ENCODE measurements at regions not wholly inside any gene's neighbourhood (a gene's known extent, or its start where the extent isn't known, plus 50 kb on each side); places are given as distances from the start of the nearest gene placed in this dataset.
"Not testable (repeated sequence)": the region's sequence is repeated elsewhere in the genome, so short reads cannot be mapped to it uniquely, and the experiment has no call there.

DNA sequence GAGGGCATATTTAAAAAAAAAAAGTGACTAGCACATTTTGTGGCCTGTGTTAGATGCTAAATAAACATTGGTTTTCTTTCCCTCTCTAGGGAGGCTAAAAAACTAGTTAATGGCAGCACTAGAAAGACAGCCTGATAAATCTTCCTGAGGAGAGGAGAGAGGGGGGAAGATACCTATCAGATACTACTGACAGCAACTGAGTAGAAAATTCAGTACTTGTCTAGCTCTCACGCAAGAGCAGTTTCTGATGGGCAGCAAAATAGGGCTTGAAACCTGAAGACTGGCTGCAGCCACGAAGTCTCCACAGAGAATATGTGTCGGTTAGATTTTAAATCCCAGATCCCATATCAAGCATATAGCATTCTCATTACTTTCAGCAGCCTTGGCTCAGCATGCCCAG lies 388.2 kb downstream of the KCNA4 start:
- intact Hi-C loops (cut with micrococcal nuclease) = no loop called here

DNA sequence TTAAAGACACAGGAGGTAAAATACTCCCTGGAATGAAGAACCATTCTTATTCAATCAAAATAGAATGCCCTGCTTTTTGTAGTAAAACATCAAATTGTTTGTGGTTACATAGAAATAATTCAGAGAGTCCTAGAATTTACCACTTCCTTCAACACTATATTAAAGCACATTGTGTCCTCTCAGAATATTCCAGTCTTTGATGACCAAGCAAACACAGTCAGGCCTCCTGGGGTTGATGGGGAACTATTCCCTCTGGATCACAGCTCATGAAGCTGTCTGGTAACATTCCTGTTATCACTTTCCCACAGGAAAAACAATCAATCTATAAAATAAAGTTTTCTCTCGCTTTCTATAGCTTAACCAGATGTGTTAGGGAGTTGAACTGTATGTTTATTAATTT lies 389.3 kb downstream of the KCNA4 start:
- intact Hi-C loops (cut with micrococcal nuclease) = no loop called here

DNA sequence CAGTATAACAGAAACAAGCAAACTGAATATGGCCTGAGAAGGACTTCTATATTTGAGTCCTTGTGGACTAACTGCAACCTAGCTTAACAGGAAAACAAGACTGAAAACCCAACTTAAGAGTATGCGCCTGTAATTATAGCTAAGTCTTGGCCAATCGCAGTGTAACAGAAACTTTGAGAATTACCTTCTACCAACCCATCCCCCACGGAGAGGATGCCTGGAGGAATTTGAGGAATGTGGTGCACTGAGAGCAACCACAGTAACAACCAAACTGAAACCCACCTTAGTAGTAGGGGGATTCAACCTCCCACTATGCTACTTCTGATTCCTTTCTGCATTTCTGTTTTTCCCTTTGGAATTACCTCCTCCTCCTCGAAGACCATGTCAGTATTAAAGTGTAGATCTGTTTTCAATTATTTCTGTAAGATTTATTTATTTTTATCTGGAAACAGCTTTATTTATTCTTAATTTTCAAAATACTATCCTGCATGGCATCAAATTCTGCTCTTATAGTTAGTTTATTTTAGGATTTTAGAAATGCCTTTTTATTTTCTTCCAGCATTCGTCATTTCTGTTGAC lies 393.6 kb downstream of the KCNA4 start:
- intact Hi-C loops (cut with micrococcal nuclease) = no loop called here

DNA sequence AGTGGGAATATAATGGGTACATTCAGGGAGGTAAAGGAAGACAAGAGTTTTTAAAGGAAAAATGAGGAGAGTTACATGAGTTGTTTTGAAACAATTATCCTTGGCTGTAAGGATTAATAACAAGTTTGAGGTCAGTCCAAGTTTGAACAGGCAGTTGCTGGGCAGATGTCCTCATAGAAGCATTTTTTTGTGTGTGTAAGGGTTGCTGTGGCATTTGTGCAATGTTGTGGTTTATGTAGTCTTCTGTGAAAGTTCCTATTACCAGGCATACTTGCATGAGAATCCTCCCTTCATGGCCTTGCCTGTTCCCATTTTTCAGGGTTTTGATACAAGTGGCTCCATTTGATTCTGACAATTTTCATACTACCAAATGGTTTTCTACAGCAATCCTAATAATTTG lies 400.2 kb downstream of the KCNA4 start:
- intact Hi-C loops (cut with micrococcal nuclease) = no loop called here

DNA sequence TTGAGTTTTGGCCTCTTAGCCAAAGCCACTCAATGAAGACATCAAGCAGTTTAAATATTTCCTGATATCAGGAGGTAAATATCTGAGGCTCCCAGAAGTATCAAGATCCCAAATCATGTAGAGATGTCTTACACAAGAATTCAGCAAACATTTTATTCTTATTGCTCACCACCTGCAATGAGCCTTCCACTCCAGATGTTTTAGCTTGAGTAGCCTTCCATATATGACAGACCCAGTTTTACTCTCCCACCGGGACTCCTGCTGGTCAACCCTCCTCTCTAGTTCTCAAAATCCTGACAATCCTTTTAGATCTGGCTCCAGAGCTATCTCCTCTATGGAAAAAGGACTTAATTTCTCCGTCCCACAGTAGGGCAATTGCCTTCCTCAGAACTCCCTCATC lies 404.4 kb downstream of the KCNA4 start:
- intact Hi-C loops (cut with micrococcal nuclease) = no loop called here

DNA sequence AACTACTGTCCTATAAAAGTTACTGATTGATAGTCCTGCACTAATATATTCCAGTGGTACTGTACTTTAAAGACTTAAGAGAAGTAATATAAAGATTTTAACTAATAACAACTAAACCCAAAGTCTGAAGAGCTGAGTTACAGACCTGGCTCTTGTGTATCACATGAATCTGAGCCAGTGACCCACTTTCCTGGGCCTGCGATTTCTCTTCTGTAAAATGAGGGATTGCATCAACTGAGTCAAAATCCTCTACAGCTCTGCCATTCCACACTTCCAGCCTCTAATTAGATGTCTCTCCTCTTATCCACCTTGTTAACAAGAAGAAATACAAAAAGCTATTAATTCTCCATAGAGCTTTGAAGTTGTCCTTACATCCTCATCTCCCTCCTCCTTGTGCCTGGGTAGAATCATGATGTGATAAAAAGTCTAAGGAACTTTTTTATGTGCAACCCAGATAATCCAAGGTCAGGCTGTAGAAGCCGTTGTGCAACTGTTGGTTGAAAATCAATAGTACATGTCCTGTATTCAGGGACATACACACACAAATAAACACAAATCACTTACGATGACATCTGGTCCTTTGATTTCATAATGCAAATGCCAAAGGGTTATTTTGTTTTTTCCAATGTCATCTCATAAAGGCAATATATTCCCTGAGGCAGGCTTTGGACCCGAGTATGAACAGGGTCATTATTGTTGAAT lies 410.3 kb downstream of the KCNA4 start:
- intact Hi-C loops (cut with micrococcal nuclease) = no loop called here

DNA sequence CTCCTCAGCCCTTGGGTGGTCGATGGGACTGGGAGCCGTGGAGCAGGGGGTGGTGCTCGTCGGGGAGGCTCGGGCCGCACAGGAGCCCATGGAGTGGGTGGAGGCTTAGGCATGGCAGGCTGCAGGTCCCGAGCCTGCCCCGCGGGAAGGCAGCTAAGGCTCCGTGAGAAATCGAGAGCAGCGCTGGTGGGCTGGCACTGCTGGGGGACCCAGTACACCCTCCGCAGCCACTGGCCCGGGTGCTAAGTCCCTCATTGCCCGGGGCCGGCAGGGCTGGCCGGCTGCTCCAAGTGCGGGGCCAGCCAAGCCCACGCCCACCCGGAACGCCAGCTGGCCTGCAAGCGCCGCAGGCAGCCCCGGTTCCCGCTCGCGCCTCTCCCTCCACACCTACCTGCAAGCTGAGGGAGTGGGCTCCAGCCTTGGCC lies 416.7 kb downstream of the KCNA4 start:
- intact Hi-C loops (cut with micrococcal nuclease) = not testable (repeated sequence)

DNA sequence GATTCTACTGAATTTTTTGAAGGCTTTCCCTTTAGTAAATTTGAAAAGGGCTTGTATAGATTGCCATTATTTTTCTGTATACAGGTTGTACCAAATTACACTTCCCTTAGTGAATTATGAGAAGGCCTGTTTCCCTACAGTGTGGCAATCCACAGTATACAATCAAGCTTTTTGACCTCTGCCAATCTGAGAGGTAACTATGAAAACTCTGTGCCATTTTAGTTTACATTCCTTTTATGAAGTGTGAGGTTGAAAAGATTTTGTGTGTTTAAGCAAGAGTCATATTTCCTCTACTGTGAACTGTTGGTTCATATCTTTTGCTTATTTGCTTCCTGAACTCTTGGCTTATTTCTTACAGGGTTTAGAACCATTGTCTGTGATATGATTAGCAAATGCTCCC lies 432.5 kb downstream of the KCNA4 start:
- intact Hi-C loops (cut with micrococcal nuclease) = no loop called here

DNA sequence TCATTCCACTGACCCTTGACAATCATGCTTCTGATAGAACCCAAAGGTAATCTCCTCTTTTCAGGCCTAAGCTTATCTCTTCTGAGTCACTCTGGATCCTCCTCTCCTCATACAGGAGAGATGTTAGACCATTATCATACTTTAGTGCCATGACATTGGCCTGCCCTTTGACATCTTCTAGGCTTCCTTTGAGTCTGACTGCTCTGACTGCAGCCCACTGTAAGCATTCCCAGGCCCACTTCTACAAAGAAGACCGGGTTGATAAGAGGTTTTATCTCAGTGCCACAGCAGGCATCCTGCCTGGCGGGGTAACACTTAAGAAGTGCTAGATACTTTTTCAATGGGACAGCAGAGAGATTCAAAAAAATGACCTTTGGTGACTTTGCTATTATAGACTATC lies 438.0 kb downstream of the KCNA4 start:
- intact Hi-C loops (cut with micrococcal nuclease) = no loop called here

DNA sequence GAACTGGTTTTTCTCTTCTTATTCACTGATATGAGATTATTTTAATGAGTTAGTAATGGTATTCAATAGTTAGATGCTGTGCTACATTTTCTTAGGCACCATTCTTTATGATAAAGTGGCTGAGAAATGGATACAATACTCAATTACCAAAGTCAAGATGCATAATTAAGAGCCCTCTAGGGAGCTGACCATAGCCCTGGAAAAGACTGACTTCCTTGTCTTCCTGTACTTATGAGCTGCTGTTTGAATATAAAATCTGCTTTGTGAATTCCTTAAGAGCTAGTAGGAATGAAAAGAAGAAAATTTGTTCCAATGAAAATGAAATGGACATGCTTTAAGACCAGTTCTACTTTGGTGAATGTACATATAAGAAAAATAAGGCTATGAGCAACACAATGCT lies 452.3 kb downstream of the KCNA4 start:
- intact Hi-C loops (cut with micrococcal nuclease) = no loop called here

DNA sequence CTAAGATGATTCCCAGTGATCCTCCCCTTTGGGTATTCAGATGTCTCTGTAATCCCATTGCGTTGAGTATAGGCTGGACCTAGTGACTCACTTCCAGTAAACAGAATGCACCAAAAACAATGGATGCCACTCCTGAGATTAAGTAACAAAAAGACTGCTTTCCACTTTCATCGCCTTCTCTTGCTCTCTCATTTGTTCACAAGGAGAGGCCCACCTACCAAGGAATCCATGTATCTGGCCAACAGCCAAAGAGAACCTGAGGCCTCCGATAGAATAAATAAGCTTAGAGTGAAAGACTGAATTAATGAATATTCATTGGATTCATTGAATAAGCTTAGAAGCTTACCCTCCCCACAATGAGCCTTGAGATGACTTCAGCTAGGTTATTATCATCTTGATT lies 454.6 kb downstream of the KCNA4 start:
- intact Hi-C loops (cut with micrococcal nuclease) = no loop called here

DNA sequence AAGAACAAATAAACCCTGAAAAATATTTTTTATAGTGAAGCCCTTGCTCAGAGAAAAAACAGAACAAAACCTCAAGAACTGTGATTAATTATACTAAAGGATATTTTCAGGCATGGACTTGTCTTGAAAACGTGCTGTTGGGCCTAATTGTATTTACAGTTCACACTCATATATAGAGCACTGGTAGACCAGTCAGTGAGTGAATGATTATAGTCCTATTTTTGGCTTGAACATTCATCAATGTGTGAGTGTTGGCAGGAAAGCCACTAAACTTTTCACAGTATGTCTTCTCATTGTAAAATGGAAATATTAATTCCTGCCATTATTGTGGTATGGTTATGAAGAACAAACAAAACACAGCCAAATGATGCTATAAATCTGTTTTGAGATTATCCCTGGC lies 462.8 kb downstream of the KCNA4 start:
- intact Hi-C loops (cut with micrococcal nuclease) = no loop called here

DNA sequence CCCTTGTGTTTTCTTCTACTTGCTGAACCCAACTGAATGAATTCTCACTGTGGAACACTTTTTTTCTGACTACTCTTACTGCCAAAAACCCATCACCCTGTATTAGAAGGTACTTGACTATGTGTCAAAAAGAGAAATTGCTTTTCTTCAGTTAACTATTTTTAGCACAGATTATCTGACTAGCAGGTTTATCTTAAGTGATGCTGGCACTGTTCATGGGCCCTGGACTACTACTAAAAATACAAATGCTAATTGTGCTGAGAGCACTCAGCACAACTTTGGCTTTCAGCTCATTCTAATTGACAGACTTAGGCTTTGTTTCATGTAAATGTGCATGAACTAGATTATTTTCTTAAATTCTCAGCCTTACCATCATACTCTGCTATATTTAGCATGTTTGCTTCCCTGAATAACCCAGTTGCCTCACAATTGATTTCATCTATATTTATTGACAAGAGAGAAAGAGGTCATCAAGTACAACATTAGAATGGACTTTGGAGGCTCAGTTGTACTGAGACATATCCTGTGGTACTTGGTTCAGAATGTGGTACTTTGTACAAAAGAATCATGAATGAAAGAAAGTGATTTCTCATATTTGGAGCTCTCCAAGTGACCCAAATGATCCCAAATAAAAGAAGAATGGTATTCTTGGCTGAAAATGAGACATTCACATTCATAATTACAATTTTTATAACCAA lies 478.3 kb downstream of the KCNA4 start:
- intact Hi-C loops (cut with micrococcal nuclease) = no loop called here

DNA sequence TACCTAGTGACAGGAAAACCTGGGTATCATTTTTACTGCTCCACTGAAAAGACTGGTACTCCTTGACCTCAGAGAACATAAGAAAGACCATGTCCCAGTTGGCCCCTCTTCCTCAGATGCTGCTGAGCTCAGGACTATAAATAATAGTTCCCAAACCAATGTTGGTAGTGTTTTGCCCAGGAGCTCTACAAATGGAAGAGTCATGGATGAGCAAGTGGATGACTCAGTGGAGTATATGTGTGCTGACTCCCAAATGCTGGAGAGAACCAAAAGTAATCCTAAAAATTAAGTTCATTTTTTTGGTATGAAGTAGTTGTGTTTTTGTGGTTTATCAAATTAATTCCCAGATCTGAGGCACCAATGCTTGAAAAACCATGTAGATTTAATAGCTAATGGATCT lies 482.0 kb downstream of the KCNA4 start:
- intact Hi-C loops (cut with micrococcal nuclease) = no loop called here

DNA sequence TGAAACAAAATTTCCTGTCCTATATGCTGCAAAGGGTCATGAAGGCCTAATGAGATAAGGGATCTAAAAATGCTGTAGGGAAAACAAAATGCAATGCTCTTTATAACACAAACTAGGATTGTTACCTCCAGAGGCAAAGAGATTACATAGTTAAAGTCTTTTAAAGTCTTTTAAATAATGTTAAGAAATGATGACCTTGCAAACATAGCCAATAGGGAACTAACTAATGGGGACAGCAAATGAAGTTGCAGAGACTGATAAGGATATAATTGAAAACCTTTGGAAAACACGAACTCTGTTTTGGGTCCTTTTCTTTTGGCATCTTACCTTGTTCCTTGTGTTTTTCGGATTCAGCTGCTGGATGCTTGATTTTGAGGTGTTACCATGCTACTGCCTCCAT lies 485.9 kb downstream of the KCNA4 start:
- intact Hi-C loops (cut with micrococcal nuclease) = no loop called here

DNA sequence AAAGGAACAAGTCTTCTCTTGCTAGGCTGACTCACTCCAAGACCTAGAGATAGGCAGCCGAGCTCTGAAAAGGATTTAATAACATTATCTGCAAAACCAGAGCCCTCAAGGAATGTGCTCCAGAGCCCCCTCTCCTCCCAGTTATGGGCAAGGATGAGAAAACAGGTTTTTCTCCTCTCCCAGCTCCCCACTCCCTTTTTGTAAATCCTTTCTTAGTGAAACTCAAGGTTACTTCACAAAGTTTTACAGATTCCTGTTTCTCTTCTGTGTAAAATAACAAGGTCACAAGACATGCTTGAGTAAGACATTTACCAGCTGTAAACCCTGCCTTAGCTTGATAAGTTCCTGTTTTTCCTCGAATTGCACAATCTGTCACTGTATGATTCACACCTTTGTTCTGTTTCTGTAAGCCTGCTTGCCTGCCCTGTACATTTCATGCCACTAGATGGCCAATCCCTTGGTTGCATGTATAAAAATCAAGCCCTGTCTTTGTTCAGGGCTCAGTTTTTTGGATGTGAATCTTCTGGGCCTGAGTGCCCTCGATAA lies 489.4 kb downstream of the KCNA4 start:
- intact Hi-C loops (cut with micrococcal nuclease) = no loop called here

DNA sequence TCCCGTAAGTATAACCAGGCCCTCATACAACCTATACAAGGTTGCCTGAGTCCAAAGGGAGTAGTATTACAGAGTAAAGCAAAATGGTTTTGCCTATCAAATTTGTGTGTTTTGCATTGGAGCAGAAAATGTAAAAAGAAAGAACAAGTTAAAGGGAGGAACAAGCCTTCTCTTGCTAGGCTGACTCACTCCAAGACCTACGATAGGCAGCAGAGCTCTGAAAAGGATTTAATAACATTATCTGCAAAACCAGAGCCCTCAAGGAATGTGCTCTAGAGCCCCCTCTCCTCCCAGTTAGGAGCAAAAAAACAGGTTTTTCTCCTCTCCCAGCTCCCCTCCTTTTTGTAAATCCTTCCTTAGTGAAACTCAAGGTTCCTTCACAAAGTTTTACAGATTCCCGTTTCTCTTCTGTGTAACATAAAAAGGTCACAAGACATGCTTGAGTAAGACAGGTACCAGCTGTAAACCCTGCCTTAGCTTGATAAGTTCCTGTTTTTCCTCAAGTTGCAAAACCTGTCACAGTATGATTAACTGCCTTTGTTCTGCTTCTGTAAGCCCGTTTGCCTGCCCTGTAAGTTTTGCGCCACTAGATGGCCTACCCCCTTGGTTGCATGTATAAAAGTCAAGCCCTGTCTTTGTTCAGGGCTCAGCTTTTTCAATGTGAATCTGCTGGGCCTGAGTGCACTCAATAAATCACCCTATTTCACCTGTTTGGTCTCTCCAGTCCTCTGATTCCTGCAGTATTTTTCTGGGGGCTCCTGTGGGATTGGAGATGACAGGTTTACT lies 498.2 kb downstream of the KCNA4 start:
- intact Hi-C loops (cut with micrococcal nuclease) = no loop called here

DNA sequence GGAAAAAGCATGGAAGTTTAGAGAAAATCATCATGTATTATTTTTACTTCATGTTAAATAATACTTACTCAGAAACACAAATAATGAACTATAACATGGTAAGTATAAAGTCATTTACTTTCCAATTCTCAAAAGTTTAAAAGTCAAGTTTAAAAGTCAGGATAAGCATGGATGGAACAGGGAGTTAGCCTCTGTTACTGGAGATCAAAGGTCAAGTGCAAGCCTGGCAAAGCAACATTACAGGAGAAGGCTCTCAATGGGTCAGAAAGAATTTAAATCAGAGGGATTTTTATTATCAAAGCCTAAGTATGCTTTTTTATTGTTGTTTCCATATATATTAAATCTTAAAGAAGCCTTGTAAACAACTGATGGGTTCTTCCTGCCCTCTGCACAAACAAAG lies 505.4 kb downstream of the KCNA4 start:
- intact Hi-C loops (cut with micrococcal nuclease) = no loop called here

DNA sequence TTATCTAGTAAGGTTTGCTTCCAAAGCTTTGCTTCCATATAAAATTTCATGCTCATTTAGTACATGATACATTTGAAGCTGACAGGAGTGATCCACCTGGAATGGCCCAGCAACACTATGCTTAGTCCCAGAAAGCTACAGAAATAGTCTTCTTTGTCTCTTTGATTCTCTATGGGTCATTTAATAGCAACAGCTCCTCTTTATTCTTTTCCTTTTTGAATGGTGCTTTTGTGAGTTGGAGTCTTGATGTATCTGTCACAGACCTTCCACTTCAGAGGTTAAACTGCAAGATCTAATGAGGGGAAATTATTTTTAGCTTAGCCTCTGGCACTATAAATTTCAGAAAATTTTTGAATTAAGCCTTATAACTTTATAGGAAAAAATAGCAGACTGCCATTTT lies 509.5 kb downstream of the KCNA4 start:
- intact Hi-C loops (cut with micrococcal nuclease) = no loop called here

DNA sequence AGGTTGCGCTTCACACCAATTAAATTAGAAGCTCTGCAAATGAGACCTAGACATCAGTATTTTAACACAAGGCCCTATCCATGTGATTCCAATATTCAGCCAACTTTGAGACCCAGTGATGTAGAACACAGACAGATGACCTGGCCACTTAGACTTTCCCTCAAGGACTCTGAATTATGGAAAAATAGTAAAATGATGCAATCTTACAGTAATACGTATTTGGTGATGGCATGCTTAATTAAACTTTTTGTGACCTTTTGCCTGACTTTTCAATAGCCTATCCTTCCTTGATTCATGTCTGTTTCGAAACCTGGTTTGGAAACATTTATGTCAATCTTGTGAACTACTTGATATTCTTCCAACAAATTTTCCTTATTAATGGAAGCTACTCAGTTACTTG lies 521.2 kb downstream of the KCNA4 start:
- intact Hi-C loops (cut with micrococcal nuclease) = no loop called here

DNA sequence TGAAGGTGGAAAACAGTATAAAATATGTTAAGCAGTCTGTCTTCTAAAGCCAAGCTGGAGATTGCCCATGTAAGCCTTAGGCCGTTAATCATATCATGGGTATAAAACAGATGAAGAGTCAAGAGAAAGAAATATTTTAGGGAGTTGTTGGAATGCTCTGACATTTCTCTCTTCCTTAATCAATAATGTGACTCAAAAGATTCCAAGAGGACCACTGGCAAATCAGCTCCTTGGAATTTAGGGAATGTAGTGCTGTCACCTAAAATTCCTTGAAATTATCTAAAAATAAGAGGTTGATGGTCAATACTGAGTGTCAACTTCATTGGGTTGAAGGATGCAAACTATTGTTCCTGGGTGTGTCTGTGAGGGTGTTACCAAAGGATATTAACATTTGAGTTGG lies 525.9 kb downstream of the KCNA4 start:
- intact Hi-C loops (cut with micrococcal nuclease) = no loop called here

DNA sequence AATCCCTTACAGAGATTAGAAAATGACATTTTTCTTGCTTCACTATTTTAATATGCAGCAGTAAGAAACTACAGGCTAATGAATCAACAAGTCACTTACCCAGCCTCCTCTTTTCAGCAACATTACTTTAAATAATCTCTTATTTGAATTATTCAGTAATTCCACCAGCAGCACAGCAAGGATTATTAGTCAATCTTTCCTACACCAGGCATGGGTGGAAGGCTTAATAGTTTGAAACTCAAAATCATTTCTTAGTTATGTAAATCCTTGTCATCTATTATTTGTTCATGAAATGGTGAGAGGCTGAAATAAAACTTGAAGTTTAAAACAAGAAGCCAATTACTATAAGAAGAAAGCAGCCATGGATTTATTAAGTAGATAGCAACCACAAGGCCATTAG lies 530.5 kb downstream of the KCNA4 start:
- intact Hi-C loops (cut with micrococcal nuclease) = no loop called here
